H4 (cell line): ENCODE measurements at regions not wholly inside any gene's neighbourhood (a gene's known extent, or its start where the extent isn't known, plus 50 kb on each side); places are given as distances from the start of the nearest gene placed in this dataset.

Experiments
- DNase-seq: peaks from one replicate; pipeline ENCODE4 v3.0.0-alpha.2; 2015; ENCODE audit warnings: low spot score

DNA sequence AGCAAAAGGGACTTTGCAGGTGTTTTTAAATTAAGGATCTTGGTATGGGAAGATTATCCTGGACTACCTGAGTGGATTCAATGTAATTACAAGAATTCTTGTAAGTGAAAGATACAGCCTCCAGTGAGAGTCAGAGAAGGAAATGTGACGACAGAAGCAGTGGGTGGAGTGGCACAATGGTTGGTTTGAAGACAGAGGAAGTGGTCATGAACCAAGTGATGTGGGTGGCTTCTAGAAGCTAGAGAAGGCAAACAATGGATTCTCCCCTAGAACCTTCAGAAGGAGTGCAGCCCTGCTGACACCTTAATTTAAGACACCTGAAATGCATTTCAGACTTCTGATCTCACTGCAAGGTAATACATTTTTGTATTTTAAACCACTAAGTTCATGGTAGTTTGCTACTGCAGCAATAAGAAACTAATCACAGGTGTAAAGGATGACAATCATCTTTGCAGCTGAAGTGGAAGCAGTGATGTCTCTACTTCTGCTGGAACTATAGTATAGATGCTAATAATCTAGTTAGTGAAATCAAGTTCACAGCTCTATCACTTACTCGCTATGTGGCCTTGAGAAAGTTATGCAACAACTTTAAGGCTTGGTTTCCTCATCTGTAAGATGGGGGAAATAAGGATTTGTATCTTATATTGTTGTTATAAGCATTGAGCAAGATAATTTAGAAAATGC lies 403.4 kb upstream of the SUCLG2 start:
- no peak for DNase-seq

DNA sequence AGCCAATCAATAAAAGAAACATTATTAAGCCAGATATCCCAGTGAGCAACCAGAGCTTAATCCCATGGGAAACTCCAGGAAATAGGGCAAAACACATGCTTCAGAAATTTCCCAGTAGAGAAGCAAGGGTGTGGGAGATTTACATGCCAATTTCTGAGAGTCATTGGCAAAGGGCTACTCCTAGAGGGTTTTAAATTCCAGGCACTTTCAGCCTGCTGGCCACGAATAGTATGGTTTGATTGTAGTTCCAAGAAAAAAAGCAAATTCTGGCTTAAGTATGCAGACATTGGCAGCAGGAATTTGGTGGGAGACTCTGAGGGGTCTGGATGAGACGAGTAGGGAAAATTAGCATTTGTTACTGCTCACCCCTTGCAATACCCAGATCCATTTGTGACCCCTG lies 402.1 kb upstream of the SUCLG2 start:
- no peak for DNase-seq

GRCh38 chr3:68055215-68055614 lies 400.8 kb upstream of the SUCLG2 start:
- no peak for DNase-seq

DNA sequence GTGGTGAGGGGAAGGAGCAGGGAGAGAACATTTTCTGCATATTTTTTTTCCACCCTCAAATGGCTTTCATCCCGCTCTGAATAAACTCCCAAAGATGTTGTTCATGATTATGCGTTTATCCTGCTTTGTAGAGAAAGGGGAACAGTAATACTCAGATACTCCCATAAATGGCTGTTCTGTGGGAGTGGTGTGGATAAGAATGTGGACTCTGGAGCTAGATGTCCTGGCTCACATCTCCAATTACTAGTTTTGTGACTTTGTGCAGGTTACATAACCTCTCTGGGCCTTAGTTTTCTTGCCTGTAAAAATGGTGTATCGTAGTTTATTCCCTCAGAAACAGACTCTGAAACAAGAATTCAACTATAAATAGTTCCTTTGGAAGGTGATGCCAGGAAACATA lies 395.4 kb upstream of the SUCLG2 start:
- DNase-seq, result no peak

GRCh38 chr3:68045976-68046375 lies 391.6 kb upstream of the SUCLG2 start:
- no peak for DNase-seq

DNA sequence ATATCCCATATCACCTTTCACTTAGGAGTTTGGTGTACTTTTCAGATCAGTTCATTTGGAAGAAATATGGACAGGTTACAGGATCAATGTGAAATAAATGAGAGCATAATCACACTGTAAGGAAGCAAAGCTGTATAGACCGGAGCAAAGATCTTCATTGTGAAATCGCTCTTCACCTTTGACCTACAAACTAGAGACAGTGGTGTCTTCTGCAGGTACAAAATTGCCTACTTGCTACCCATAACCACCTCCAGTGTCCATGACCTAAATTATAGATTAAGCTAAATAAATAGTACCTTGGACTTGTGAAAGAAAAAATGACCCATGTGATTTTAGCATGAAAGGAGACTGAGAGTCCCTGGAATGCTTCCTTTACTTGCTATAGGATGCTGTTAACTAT lies 379.5 kb upstream of the SUCLG2 start:
- no peak for DNase-seq

GRCh38 chr3:68032209-68032608 lies 377.8 kb upstream of the SUCLG2 start:
- no peak for DNase-seq

- no peak for DNase-seq
Observed at GRCh38 chr3:68025189-68025588, 370.8 kb upstream of the SUCLG2 start.

DNA sequence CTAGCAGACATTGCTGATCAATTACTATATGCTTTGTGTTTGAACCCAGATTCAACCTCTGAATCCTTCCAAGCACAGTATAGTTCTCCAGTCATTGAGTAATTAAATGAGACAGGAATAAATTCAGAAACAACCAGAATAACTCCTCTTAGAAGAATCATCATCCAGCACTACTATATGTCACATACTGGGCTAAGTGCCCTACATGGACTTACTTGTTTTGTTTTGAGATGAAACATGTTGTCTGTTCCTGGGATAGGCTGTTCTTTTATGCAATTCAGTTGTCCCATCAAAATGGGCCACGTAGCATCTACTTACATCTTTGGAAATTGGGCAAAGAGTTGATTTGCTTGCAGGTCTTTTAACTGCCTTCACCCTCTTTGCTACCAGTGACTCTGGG lies 365.5 kb upstream of the SUCLG2 start:
- no peak for DNase-seq

DNA sequence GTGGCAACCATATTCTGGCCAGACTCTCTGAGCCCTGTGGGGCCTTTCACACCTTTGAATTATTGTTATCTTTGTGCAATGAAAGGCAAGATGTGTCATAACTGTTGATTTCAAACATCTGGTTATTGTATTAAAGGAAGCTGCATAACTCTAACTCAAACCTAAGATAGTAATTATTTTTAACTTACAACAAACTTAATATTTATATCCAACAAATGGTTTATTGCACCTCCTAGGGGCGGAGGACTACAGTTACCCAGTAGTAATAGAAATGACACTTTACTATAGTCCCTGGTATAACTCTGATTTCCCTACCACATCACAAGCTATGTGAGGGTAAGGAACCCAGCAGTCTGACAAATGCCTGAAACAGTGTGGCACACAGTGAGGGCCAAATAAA lies 363.9 kb upstream of the SUCLG2 start:
- DNase-seq, result no peak

- no peak for DNase-seq
Observed at GRCh38 chr3:68017069-68017468, 362.7 kb upstream of the SUCLG2 start.

- no peak for DNase-seq
Observed at GRCh38 chr3:68009900-68010299, 355.5 kb upstream of the SUCLG2 start.

GRCh38 chr3:68007621-68008226 lies 353.3 kb upstream of the SUCLG2 start:
- DNase-seq, result no peak

- DNase-seq, result no peak
Observed at GRCh38 chr3:68006646-68007045, 352.2 kb upstream of the SUCLG2 start.

GRCh38 chr3:68004091-68004490 lies 349.7 kb upstream of the SUCLG2 start:
- DNase-seq, result no peak

DNA sequence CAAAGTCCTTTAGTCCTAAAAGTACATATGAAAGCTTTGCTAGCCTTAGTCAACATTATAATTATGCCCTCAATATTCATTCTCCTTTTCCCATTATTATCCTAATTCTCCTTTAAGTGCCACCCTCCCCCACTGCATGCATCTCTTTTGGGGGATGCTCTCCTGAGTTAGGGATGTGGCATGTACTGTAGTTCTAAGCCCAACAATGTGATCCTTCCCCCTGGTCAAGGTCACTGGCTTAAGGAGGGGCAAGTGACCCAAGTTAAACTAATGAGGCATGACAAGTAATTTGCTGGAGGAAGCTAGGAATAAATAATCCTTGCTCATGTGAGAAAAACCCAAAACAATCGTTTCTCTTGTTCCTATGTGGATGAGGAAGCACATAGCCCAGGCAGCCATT lies 343.9 kb upstream of the SUCLG2 start:
- DNase-seq, result no peak

- no peak for DNase-seq
Observed at GRCh38 chr3:67995206-67995605, 340.8 kb upstream of the SUCLG2 start.

DNA sequence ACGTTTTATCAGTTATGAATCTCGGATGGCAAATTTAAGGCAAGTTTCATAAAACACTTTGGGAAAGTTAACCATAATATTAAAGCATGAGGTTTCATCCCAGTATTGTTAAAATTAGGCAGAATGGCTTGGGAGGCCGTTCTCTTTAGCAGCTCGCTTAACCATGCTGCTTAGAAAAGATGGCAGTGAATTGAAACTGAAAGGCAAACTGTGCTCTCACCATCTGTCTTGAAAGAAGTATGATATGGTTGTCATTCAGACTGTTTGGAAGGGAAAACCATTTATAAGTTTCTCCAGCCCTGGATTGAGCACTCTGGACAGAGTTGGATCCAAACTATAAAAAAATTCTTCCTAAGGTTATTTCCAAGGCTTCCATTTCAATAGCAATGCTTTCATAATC lies 332.3 kb upstream of the SUCLG2 start:
- DNase-seq, result no peak

DNA sequence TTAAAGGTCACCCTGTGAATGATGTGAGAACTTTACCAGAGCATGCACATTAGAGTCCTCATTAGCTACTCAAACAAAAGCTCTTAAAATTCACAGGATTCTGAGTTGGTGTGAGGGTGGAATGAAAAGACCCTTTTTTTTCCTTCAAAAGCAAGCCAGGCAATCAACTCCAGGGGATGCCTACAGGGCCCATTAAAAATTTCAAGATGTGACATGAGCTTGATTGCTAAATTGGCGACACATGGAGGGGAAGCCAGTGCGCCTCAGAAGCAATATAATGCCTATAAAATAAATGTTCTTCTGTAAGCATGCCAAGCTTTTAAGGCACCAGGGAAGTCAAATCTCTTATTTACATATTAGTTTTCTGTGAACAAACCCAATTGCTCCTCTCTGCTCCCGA lies 328.8 kb upstream of the SUCLG2 start:
- no peak for DNase-seq

DNA sequence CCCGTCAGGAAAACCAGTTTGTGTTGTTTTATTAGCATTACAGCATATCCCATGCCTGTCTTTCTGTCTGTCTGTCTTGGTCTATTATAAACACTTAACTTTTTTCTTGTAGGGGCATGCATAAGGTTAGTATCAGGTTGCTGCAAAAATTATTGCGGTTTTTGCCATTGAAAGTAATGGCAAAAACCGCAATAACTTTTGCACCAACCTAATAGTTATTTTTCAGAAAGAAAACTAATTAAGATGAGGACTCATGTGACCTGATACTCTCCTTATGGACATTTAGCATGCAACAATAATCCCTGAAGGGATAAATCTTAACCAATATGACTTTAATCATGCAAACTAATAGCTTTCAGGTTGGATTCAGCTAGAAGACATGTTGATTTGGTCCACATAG lies 326.7 kb upstream of the SUCLG2 start:
- DNase-seq, result no peak

- no peak for DNase-seq
Observed at GRCh38 chr3:67979342-67979741, 324.9 kb upstream of the SUCLG2 start.

GRCh38 chr3:67977762-67978161 lies 323.4 kb upstream of the SUCLG2 start:
- no peak for DNase-seq

DNA sequence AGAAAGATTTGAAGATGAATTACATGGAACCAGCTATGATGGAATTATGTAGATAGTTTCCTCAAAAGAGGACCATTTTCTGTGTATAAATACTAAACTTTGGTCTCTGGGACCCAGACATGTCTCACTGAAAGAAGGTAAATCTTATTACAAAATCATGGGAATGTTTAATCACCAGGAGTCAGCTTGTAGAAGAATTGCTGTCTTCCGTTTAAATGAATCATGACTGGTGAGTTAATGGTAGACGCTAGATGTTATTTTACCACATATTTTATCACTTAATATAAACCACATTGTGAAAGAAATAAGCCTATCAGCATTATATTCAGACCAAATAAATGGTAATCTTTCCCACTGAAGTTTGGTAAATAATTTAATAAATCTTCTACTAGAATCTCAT lies 322.3 kb upstream of the SUCLG2 start:
- no peak for DNase-seq

DNA sequence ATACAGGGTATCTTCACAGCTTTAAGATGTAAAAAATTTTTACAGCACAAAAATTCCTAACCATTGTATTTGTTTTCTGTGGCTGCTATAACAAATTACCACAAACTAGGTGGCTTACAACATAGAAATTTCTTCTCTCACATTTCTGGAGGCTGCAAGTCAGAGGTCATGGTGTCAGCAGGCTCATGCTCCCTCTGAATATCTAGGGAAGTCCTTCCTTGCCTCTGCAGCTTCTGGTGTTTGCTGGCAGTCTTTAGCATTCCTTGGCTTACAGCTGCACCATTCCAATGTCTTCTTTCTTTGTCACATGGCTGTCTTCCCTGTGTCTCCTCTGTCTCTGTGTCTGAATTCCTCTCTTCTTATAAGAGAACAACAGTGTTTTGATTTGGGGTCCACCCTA lies 310.2 kb upstream of the SUCLG2 start:
- no peak for DNase-seq
